ENCODE measurements at regions not wholly inside any gene's neighbourhood (a gene's known extent, or its start where the extent isn't known, plus 50 kb on each side); places are given as distances from the start of the nearest gene placed in this dataset.

GRCh38 chr1:230550428-230550827, 91.9 kb upstream of the COG2 start:
- no peak for TF ChIP-seq CTCF (IDR thresholded peaks at IDR 0.05)
- TF ChIP-seq EZH2phosphoT487 (IDR thresholded peaks at IDR 0.05): no peak

All from neural progenitor cell (in vitro differentiated cells).